ENCODE measurements at regions not wholly inside any gene's neighbourhood (a gene's known extent, or its start where the extent isn't known, plus 50 kb on each side); places are given as distances from the start of the nearest gene placed in this dataset.

GRCh38 chr3:170790647-170791046 lies 79.3 kb downstream of the RPL22L1 start:
- H3K27me3 Mint-ChIP-seq (ENCODE audit: low read depth), result no peaks in the 10 kb centered on the region
- TF ChIP-seq, protein P1, sequence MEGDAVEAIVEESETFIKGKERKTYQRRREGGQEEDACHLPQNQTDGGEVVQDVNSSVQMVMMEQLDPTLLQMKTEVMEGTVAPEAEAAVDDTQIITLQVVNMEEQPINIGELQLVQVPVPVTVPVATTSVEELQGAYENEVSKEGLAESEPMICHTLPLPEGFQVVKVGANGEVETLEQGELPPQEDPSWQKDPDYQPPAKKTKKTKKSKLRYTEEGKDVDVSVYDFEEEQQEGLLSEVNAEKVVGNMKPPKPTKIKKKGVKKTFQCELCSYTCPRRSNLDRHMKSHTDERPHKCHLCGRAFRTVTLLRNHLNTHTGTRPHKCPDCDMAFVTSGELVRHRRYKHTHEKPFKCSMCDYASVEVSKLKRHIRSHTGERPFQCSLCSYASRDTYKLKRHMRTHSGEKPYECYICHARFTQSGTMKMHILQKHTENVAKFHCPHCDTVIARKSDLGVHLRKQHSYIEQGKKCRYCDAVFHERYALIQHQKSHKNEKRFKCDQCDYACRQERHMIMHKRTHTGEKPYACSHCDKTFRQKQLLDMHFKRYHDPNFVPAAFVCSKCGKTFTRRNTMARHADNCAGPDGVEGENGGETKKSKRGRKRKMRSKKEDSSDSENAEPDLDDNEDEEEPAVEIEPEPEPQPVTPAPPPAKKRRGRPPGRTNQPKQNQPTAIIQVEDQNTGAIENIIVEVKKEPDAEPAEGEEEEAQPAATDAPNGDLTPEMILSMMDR (IDR thresholded peaks at IDR 0.05; ENCODE audit: unreplicated experiment in 3 of 3), result no peak
- peaks cover 4% of the 10 kb centered on the region for H3K4me1 Mint-ChIP-seq
- H3K27ac Mint-ChIP-seq, result peak overlapping the region; percentile 23 to 80 (median 60)
- H3K36me3 Mint-ChIP-seq (ENCODE audit: low read depth), result no peaks in the 10 kb centered on the region
- no peak overlapping the region for H3K4me3 Mint-ChIP-seq
- H3K9me3 Mint-ChIP-seq, result peaks cover 6% of the 10 kb centered on the region

GRCh38 chr3:170787464-170787863 lies 82.5 kb downstream of the RPL22L1 start:
- H3K27ac Mint-ChIP-seq, result no peak overlapping the region
- H3K9me3 Mint-ChIP-seq, result peaks cover 8% of the 10 kb centered on the region
- TF ChIP-seq, protein P1 (IDR thresholded peaks at IDR 0.05; ENCODE audit: unreplicated experiment in 3 of 3), result no peak
- no peaks in the 10 kb centered on the region for H3K27me3 Mint-ChIP-seq (ENCODE audit: low read depth)
- peaks cover 4% of the 10 kb centered on the region for H3K4me1 Mint-ChIP-seq
- H3K4me3 Mint-ChIP-seq, result no peak overlapping the region
- no peaks in the 10 kb centered on the region for H3K36me3 Mint-ChIP-seq (ENCODE audit: low read depth)

GRCh38 chr3:170785454-170785853 lies 84.5 kb downstream of the RPL22L1 start:
- Mint-ChIP-seq H3K27ac (no peak overlapping the region), H3K4me1 (peaks cover 1% of the 10 kb centered on the region), H3K4me3 (no peak overlapping the region), H3K27me3 (ENCODE audit: low read depth) (no peaks in the 10 kb centered on the region), H3K9me3 (peaks cover 9% of the 10 kb centered on the region), H3K36me3 (ENCODE audit: low read depth) (no peaks in the 10 kb centered on the region)
- TF ChIP-seq, protein P1 (IDR thresholded peaks at IDR 0.05; ENCODE audit: unreplicated experiment in 3 of 3), result no peak

DNA sequence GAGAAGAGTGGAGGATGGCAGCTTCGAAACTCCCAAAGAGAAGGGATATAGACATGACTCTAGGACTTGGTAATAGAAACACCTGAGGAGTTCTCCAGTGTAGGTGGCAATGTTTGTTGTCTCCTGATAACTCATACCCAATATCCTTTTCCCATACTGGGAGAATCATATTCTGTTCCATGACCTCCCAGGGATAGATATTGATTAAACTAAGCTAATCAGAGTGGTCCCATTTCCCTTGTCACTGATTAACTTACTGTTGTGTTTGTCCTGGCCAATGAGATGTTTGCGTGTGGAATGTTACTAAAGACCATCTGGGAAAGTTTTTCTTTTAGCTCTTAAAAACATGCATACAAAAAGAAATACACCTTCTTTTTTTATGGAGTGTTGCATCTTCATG lies 85.6 kb downstream of the RPL22L1 start:
- Mint-ChIP-seq H3K27me3 (ENCODE audit: low read depth) (no peaks in the 10 kb centered on the region), H3K4me1 (no peaks in the 10 kb centered on the region), H3K36me3 (ENCODE audit: low read depth) (no peaks in the 10 kb centered on the region), H3K9me3 (peaks cover 9% of the 10 kb centered on the region), H3K27ac (no peak overlapping the region), H3K4me3 (no peak overlapping the region)
- TF ChIP-seq, protein P1 (IDR thresholded peaks at IDR 0.05; ENCODE audit: unreplicated experiment in 3 of 3), result no peak

DNA sequence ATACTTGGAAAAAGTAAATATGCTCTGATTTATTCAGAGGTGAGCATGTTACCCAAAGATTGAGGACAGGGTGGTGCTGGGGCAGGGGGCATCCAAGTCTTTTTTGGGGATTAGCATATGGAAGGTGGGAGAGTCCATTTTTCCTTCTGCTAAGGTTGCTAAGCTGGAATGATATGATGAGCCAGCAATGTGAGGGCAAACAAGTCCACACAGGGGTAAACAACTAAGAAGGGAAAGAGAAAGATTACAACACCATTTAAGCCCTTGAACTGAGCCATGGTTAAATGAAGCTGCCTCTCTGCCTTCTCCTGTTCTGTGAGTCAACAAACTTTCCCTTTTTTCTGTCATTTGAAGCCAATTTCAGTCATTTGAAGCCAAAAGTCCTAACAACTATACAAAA lies 89.0 kb downstream of the RPL22L1 start:
- no peaks in the 10 kb centered on the region for H3K36me3 Mint-ChIP-seq (ENCODE audit: low read depth)
- H3K4me1 Mint-ChIP-seq, result peaks cover 5% of the 10 kb centered on the region
- peaks cover 12% of the 10 kb centered on the region for H3K9me3 Mint-ChIP-seq
- TF ChIP-seq, protein P1 (IDR thresholded peaks at IDR 0.05; ENCODE audit: unreplicated experiment in 3 of 3), result no peak
- H3K4me3 Mint-ChIP-seq, result no peak overlapping the region
- peak overlapping the region in 1 of 3 experiments; percentile 49 for H3K27ac Mint-ChIP-seq
- no peaks in the 10 kb centered on the region for H3K27me3 Mint-ChIP-seq (ENCODE audit: low read depth)

- Mint-ChIP-seq H3K4me1 (peaks cover 5% of the 10 kb centered on the region), H3K27ac (no peak overlapping the region), H3K9me3 (peaks cover 12% of the 10 kb centered on the region), H3K4me3 (no peak overlapping the region), H3K27me3 (ENCODE audit: low read depth) (no peaks in the 10 kb centered on the region), H3K36me3 (ENCODE audit: low read depth) (no peaks in the 10 kb centered on the region)
- TF ChIP-seq, protein P1 (IDR thresholded peaks at IDR 0.05; ENCODE audit: unreplicated experiment in 3 of 3), result no peak
Measured at GRCh38 chr3:170780471-170780870, 89.5 kb downstream of the RPL22L1 start.
